ENCODE measurements at regions not wholly inside any gene's neighbourhood (a gene's known extent, or its start where the extent isn't known, plus 50 kb on each side); places are given as distances from the start of the nearest gene placed in this dataset.
A peak's percentile ranks its signal among the peaks of the same experiment; 100 is the strongest.

GRCh38 chr15:51156957-51157356, 62.3 kb upstream of the TNFAIP8L3 start:
- WGBS, 2 donors: 68 to 80% methylated on average over 1 of the region's 1 CpG
- DNase-seq (ENCODE audit: low spot score in 2 of 2): no peak
- no peak for TF ChIP-seq EP300 (IDR thresholded peaks at IDR 0.05)
- TF ChIP-seq, protein P1, sequence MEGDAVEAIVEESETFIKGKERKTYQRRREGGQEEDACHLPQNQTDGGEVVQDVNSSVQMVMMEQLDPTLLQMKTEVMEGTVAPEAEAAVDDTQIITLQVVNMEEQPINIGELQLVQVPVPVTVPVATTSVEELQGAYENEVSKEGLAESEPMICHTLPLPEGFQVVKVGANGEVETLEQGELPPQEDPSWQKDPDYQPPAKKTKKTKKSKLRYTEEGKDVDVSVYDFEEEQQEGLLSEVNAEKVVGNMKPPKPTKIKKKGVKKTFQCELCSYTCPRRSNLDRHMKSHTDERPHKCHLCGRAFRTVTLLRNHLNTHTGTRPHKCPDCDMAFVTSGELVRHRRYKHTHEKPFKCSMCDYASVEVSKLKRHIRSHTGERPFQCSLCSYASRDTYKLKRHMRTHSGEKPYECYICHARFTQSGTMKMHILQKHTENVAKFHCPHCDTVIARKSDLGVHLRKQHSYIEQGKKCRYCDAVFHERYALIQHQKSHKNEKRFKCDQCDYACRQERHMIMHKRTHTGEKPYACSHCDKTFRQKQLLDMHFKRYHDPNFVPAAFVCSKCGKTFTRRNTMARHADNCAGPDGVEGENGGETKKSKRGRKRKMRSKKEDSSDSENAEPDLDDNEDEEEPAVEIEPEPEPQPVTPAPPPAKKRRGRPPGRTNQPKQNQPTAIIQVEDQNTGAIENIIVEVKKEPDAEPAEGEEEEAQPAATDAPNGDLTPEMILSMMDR (IDR thresholded peaks at IDR 0.05): no peak
- TF ChIP-seq POLR2A (IDR thresholded peaks at IDR 0.05): no peak
- Histone ChIP-seq H3K27me3 (no peaks in the 10 kb centered on the region), H3K27ac (no peak overlapping the region), H3K36me3 (no peaks in the 10 kb centered on the region), H3K4me1 (peaks cover 0 to 26% (median 0%) of the 10 kb centered on the region in 4 donors), H3K4me3 (no peak overlapping the region), H3K9me3 (no peaks in the 10 kb centered on the region)

DNA sequence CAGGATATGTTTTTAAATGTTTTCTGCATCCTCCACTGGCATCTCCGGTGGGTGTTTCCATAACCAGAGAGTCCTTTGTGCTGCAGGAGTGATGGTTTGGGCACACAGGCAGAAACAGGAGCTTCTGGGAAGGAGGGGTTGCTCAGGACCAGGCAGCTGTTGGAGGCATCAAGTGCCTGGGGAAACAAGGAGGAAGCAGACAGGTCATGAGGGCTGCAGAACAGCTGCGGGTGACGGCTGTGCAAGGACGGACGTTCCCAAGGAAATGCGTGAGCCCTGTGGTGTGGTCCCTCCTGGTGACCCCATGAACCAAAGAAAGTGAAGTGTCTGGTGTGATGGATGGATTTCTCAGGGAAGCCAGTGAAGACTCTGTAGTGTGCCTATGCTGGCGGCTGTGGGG, 61.2 kb upstream of the TNFAIP8L3 start:
- Histone ChIP-seq H3K4me1 (peaks cover 0 to 26% (median 0%) of the 10 kb centered on the region in 4 donors), H3K4me3 (no peak overlapping the region), H3K36me3 (no peaks in the 10 kb centered on the region), H3K27me3 (no peaks in the 10 kb centered on the region), H3K9me3 (no peaks in the 10 kb centered on the region), H3K27ac (no peak overlapping the region)
- WGBS, 2 donors: 57 to 58% methylated on average over 7 of the region's 7 CpGs
- TF ChIP-seq EP300 (IDR thresholded peaks at IDR 0.05): no peak
- TF ChIP-seq, protein P1 (IDR thresholded peaks at IDR 0.05): no peak
- TF ChIP-seq POLR2A (IDR thresholded peaks at IDR 0.05): no peak
- DNase-seq (ENCODE audit: low spot score in 2 of 2): no peak

DNA sequence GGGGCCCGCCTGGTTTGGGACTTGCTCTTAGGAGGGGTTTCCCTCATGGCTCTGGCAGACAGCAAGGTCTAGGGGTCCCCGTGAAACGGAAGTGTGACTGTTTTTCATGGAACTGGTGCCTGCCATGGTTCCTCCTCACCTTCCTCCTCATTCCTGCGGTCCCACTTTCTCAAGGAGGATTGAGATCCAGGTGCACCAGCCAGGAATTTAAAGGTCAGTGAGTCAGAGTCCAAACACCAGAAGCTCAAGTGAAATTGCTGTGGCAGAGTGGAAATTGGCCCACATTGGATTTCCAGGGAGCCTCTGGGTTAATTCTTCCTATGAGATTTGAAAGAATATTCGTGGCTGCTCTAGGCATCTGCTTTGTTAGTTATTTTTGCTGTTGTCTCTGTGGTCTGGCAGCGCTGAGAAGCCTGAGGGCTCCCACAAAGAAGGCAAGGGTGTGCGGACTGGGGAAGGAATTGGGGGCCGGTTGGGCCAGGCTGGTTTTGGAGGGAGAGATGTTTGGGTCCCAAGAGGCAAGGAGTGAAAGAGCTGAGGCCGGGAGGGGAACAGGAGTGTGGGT, 60.4 kb upstream of the TNFAIP8L3 start:
- no peaks in the 10 kb centered on the region for H3K27me3 ChIP-seq
- TF ChIP-seq EP300 (IDR thresholded peaks at IDR 0.05) (no peak), POLR2A (IDR thresholded peaks at IDR 0.05) (no peak)
- TF ChIP-seq, protein P1 (IDR thresholded peaks at IDR 0.05): no peak
- peaks cover 0 to 20% (median 0%) of the 10 kb centered on the region in 4 donors for H3K4me1 ChIP-seq
- H3K4me3 ChIP-seq: no peak overlapping the region
- no peak for DNase-seq (ENCODE audit: low spot score in 2 of 2)
- no peaks in the 10 kb centered on the region for H3K36me3 ChIP-seq
- 74% methylated on average over 9 of the region's 9 CpGs for WGBS, 2 donors
- H3K9me3 ChIP-seq: no peaks in the 10 kb centered on the region
- peak overlapping the region in 2 of 4 donors; percentile 22 to 50 for H3K27ac ChIP-seq

Data from tibial nerve (tissue), 4 donors.